HEK293 (cell line): ENCODE measurements at regions not wholly inside any gene's neighbourhood (a gene's known extent, or its start where the extent isn't known, plus 50 kb on each side); places are given as distances from the start of the nearest gene placed in this dataset.
A peak's percentile ranks its signal among the peaks of the same experiment; 100 is the strongest.

ENCODE experiments used
- CTCF ChIA-PET: fragments of 350-600 bp; formaldehyde crosslinking; extraction: SDS; loops from one replicate; lab custom pipeline; 2021; ENCODE audit warnings: antibody characterized with exemption; lab: Yijun Ruan, JAX
- POLR2A ChIA-PET: fragments of 300-600 bp; formaldehyde crosslinking; extraction: SDS; loops from one replicate; lab custom pipeline; 2020; ENCODE audit warnings: antibody characterized with exemption, inconsistent platforms; lab: Yijun Ruan, JAX
- H3K27ac ChIP-seq: fragments of 200-500 bp; sonication (Bioruptor generic); 2 replicates; pipeline ENCODE4 v1.5.1; 2014; ENCODE audit warnings: low read depth, low read length, control low read depth, inconsistent platforms; ENCODE audit errors: extremely low read depth
- H3K36me3 ChIP-seq, 2 experiments: fragments of 200-500 bp in 1 of 2; sonication (Bioruptor generic) in 1 of 2; 1 replicate in 1 of 2; 2 replicates in 1 of 2; pipeline ENCODE4 v1.5.1; 2014 to 2017; ENCODE audit warnings: inconsistent platforms in 2 of 2, low read length in 2 of 2; ENCODE audit not compliant: control insufficient read depth in 2 of 2, insufficient read depth in 1 of 2
- H3K4me1 ChIP-seq: fragments of 200-500 bp; sonication (Bioruptor generic); 2 replicates; pipeline ENCODE4 v1.5.1; 2014; ENCODE audit warnings: mild to moderate bottlenecking, low read length, inconsistent platforms; ENCODE audit not compliant: control insufficient read depth, insufficient read depth
- H3K4me3 ChIP-seq: 2 replicates; pipeline ENCODE4 v1.5.1; 2011; ENCODE audit warnings: low read depth, mild to moderate bottlenecking, control low read depth, low read length, moderate library complexity
- H3K9me3 ChIP-seq: fragments of 200-500 bp; sonication (Bioruptor generic); 2 replicates; pipeline ENCODE4 v1.5.1; 2014; ENCODE audit warnings: low read depth, low read length, inconsistent platforms; ENCODE audit not compliant: control insufficient read depth, insufficient read depth
- GFI1B ChIP-seq: fragments of 450-650 bp; formaldehyde crosslinking; IDR thresholded peaks from 2 replicates; pipeline ENCODE4 v1.5.1; 2016; ENCODE audit warnings: missing biosample characterization, missing genetic modification characterization
- GLI4 ChIP-seq: fragments of 450-650 bp; formaldehyde crosslinking; IDR thresholded peaks from 2 replicates; pipeline ENCODE4 v1.5.1; 2016; ENCODE audit warnings: missing biosample characterization, missing genetic modification characterization
- MEIS1 ChIP-seq: sonication (generic); formaldehyde crosslinking; IDR thresholded peaks from 2 replicates; pipeline ENCODE4 v1.8.1; 2022; ENCODE audit warnings: missing genetic modification reagents, mild to moderate bottlenecking, borderline replicate concordance
- OSR2 ChIP-seq: fragments of 450-650 bp; formaldehyde crosslinking; IDR thresholded peaks from 2 replicates; pipeline ENCODE4 v1.5.1; 2016; ENCODE audit warnings: missing biosample characterization, missing genetic modification characterization
- TRIM28 ChIP-seq: IDR thresholded peaks from 2 replicates; pipeline ENCODE4 v1.6.1; 2011; ENCODE audit warnings: low read length, control low read depth, borderline replicate concordance
- WT1 ChIP-seq: fragments of 450-650 bp; formaldehyde crosslinking; IDR thresholded peaks from 2 replicates; pipeline ENCODE4 v1.5.1; 2016; ENCODE audit warnings: missing biosample characterization, missing genetic modification characterization
- ZBTB26 ChIP-seq: fragments of 450-650 bp; formaldehyde crosslinking; optimal IDR thresholded peaks from 2 replicates; pipeline ENCODE3; 2016; ENCODE audit warnings: missing biosample characterization, mild to moderate bottlenecking, missing genetic modification characterization
- ZBTB48 ChIP-seq: fragments of 450-650 bp; formaldehyde crosslinking; IDR thresholded peaks from 2 replicates; pipeline ENCODE4 v1.5.1; 2016; ENCODE audit warnings: missing biosample characterization, missing genetic modification characterization
- ZFHX2 ChIP-seq: fragments of 450-650 bp; formaldehyde crosslinking; conservative IDR thresholded peaks from 2 replicates; pipeline ENCODE4 v1.5.1; 2016; ENCODE audit warnings: missing biosample characterization, missing genetic modification characterization
- ZIC2 ChIP-seq: fragments of 450-650 bp; formaldehyde crosslinking; IDR thresholded peaks from 2 replicates; pipeline ENCODE4 v1.5.1; 2016; ENCODE audit warnings: missing biosample characterization, missing genetic modification characterization
- ZNF140 ChIP-seq: fragments of 450-650 bp; formaldehyde crosslinking; IDR thresholded peaks from 2 replicates; pipeline ENCODE4 v1.5.1; 2016; ENCODE audit warnings: missing biosample characterization, missing genetic modification characterization
- ZNF157 ChIP-seq: fragments of 450-650 bp; formaldehyde crosslinking; IDR thresholded peaks from 2 replicates; pipeline ENCODE4 v1.5.1; 2016; ENCODE audit warnings: missing biosample characterization, missing genetic modification characterization
- ZNF184 ChIP-seq: fragments of 450-650 bp; IDR thresholded peaks from 2 replicates; pipeline ENCODE4 v1.5.1; 2018; ENCODE audit warnings: missing biosample characterization, mild to moderate bottlenecking, missing genetic modification characterization
- ZNF221 ChIP-seq: fragments of 450-650 bp; formaldehyde crosslinking; IDR thresholded peaks from 2 replicates; pipeline ENCODE4 v1.5.1; 2017; ENCODE audit warnings: missing biosample characterization, missing genetic modification characterization, borderline replicate concordance
- ZNF23 ChIP-seq: fragments of 450-650 bp; formaldehyde crosslinking; IDR thresholded peaks from 2 replicates; pipeline ENCODE4 v1.5.1; 2016; ENCODE audit warnings: missing biosample characterization, missing genetic modification characterization, borderline replicate concordance
- ZNF302 ChIP-seq: fragments of 450-650 bp; formaldehyde crosslinking; IDR thresholded peaks from 2 replicates; pipeline ENCODE4 v1.5.1; 2016; ENCODE audit warnings: missing biosample characterization, missing genetic modification characterization, low read depth
- ZNF324 ChIP-seq: fragments of 450-650 bp; formaldehyde crosslinking; IDR thresholded peaks from 2 replicates; pipeline ENCODE4 v1.5.1; 2016; ENCODE audit warnings: missing biosample characterization, missing genetic modification characterization
- ZNF335 ChIP-seq: fragments of 450-650 bp; formaldehyde crosslinking; conservative IDR thresholded peaks from 2 replicates; pipeline ENCODE4 v1.5.1; 2016; ENCODE audit warnings: missing biosample characterization, missing genetic modification characterization
- ZNF354C ChIP-seq: fragments of 450-650 bp; formaldehyde crosslinking; IDR thresholded peaks from 2 replicates; pipeline ENCODE4 v1.5.1; 2016; ENCODE audit warnings: missing biosample characterization, missing genetic modification characterization, low read depth, borderline replicate concordance
- ZNF398 ChIP-seq: fragments of 450-650 bp; formaldehyde crosslinking; IDR thresholded peaks from 2 replicates; pipeline ENCODE4 v1.5.1; 2017; ENCODE audit warnings: missing biosample characterization, missing genetic modification characterization
- ZNF544 ChIP-seq: fragments of 450-650 bp; formaldehyde crosslinking; IDR thresholded peaks from 2 replicates; pipeline ENCODE4 v1.5.0; 2017; ENCODE audit warnings: missing biosample characterization, missing genetic modification characterization
- ZNF571 ChIP-seq: fragments of 450-650 bp; formaldehyde crosslinking; IDR thresholded peaks from 2 replicates; pipeline ENCODE4 v1.5.0; 2017; ENCODE audit warnings: missing biosample characterization, missing genetic modification characterization
- ZNF658 ChIP-seq: fragments of 450-650 bp; formaldehyde crosslinking; IDR thresholded peaks from 2 replicates; pipeline ENCODE4; 2016; ENCODE audit warnings: missing biosample characterization, missing genetic modification characterization
- ZNF792 ChIP-seq: fragments of 450-650 bp; formaldehyde crosslinking; IDR thresholded peaks from 2 replicates; pipeline ENCODE4 v1.5.1; 2016; ENCODE audit warnings: missing biosample characterization, missing genetic modification characterization
- ZSCAN18 ChIP-seq: fragments of 450-650 bp; formaldehyde crosslinking; IDR thresholded peaks from 2 replicates; pipeline ENCODE4 v1.5.1; 2016; ENCODE audit warnings: missing biosample characterization, missing genetic modification characterization
- ZSCAN23 ChIP-seq: fragments of 450-650 bp; formaldehyde crosslinking; IDR thresholded peaks from 2 replicates; pipeline ENCODE4 v1.5.1; 2016; ENCODE audit warnings: missing biosample characterization, missing genetic modification characterization

- TF ChIP-seq ZBTB26 (tag by site-specific recombination): no peak
- TF ChIP-seq ZIC2: peak; percentile 27; the same call in 1 of the 2 replicates
- TF ChIP-seq ZNF335: no peak
Observed at GRCh38 chr2:129050101-129050500, 731.4 kb upstream of the HS6ST1 start (continued).

GRCh38 chr2:129055242-129055641 is 736.6 kb upstream of the HS6ST1 start:
- TF ChIP-seq ZBTB48 (tag by site-specific recombination) (no peak), ZFHX2 (no peak), GFI1B (no peak), WT1 (no peak), ZNF324 (tag by site-specific recombination) (no peak), ZNF544 (tag by site-specific recombination) (no peak), ZNF658 (tag by site-specific recombination) (no peak), ZNF140 (no peak), ZNF792 (tag by site-specific recombination) (no peak), GLI4 (tag by site-specific recombination) (no peak), ZNF184 (tag by site-specific recombination) (no peak), ZNF571 (no peak), ZNF157 (tag by site-specific recombination) (no peak), ZNF221 (tag by site-specific recombination) (no peak), ZNF23 (tag by site-specific recombination) (no peak), ZNF398 (tag by site-specific recombination) (no peak), ZSCAN18 (tag by site-specific recombination) (no peak), TRIM28 (no peak)
- TF ChIP-seq, all 188 proteins: peak for 0
- Histone ChIP-seq H3K4me1 (no peaks in the 10 kb centered on the region), H3K36me3 (no peaks in the 10 kb centered on the region), H3K4me3 (no peak overlapping the region), H3K27ac (no peak overlapping the region), H3K9me3 (no peaks in the 10 kb centered on the region)
- ChIA-PET CTCF (no interaction called here), POLR2A (no interaction called here)

GRCh38 chr2:129055824-129056223 is 737.2 kb upstream of the HS6ST1 start:
- H3K4me3 ChIP-seq: no peak overlapping the region
- ChIA-PET CTCF (no interaction called here), POLR2A (no interaction called here)
- no peak overlapping the region for H3K27ac ChIP-seq
- no peaks in the 10 kb centered on the region for H3K4me1 ChIP-seq
- H3K36me3 ChIP-seq: no peaks in the 10 kb centered on the region
- no peaks in the 10 kb centered on the region for H3K9me3 ChIP-seq
- TF ChIP-seq ZNF354C (no peak), ZSCAN23 (tag by site-specific recombination) (no peak), MEIS1 (CRISPR knock-in tag) (no peak), OSR2 (tag by site-specific recombination) (no peak), ZNF302 (no peak)
